Spleen (tissue), 11 donors: ENCODE measurements at regions not wholly inside any gene's neighbourhood (a gene's known extent, or its start where the extent isn't known, plus 50 kb on each side); places are given as distances from the start of the nearest gene placed in this dataset.
"Not testable (repeated sequence)": the region's sequence is repeated elsewhere in the genome, so short reads cannot be mapped to it uniquely, and the experiment has no call there.

Experiments
- DNase-seq: peaks from one replicate; pipeline ENCODE4 v3.0.0-alpha.2; 2020
- H3K27ac ChIP-seq, 8 donors: fragments of 200-600 bp; sonication (generic) in 7 of 8; 1 replicate in 4 of 8; 2 replicates in 4 of 8; pipeline versions ENCODE4 v1.5.0 to v1.8.0; 2016 to 2021; ENCODE audit warnings: inconsistent platforms in 4 of 8, mild to moderate bottlenecking in 4 of 8, moderate library complexity in 1 of 8
- H3K27me3 ChIP-seq, 7 donors: fragments of 200-600 bp; sonication (generic) in 6 of 7; replicated peaks in 1 of 7; 1 replicate in 4 of 7; 2 replicates in 3 of 7; pipeline versions ENCODE4 v1.5.0 to v1.8.0; 2016 to 2021; ENCODE audit warnings: inconsistent platforms in 3 of 7, mild to moderate bottlenecking in 1 of 7
- H3K36me3 ChIP-seq, 6 donors: fragments of 200-600 bp; sonication (generic) in 5 of 6; 1 replicate in 4 of 6; 2 replicates in 2 of 6; pipeline versions ENCODE4 v1.5.0 to v1.8.0; 2016 to 2021; ENCODE audit warnings: inconsistent platforms in 2 of 6
- H3K4me1 ChIP-seq, 6 donors: fragments of 200-600 bp; sonication (generic) in 5 of 6; 1 replicate in 3 of 6; 2 replicates in 3 of 6; pipeline versions ENCODE4 v1.5.0 to v1.8.0; 2016 to 2021; ENCODE audit warnings: inconsistent platforms in 3 of 6
- H3K4me3 ChIP-seq, 8 donors: fragments of 200-600 bp; sonication (generic) in 7 of 8; 1 replicate in 4 of 8; 2 replicates in 4 of 8; pipeline versions ENCODE4 v1.5.0 to v1.8.0; 2016 to 2021; ENCODE audit warnings: inconsistent platforms in 4 of 8, mild to moderate bottlenecking in 4 of 8, moderate library complexity in 2 of 8
- H3K9me3 ChIP-seq, 8 donors: fragments of 200-600 bp; sonication (generic) in 7 of 8; 1 replicate in 4 of 8; 2 replicates in 4 of 8; pipeline versions ENCODE4 v1.5.0 to v1.8.0; 2016 to 2021; ENCODE audit warnings: inconsistent platforms in 4 of 8
- WGBS, 5 donors: extraction: QIAGEN DNeasy Blood & Tissue Kit in 3 of 5; methylation state at CpG; one replicate each; pipeline versions ENCODE4 v1.1.5 to v1.1.7; 2013 to 2018; 5-methylcytosine and 5-hydroxymethylcytosine counted together
- intact Hi-C: fragments of 100-400 bp; cut with DNase I; formaldehyde crosslinking; loops from one replicate; pipeline ENCODE4 v1.15.0; 2023; ENCODE audit warnings: low total_unique reads
- donor health status: healthy with polysubstance abuse.
- donor health status: DM: no; HTN: no; CAD: no; lungs with moderate emphysema.
- donor health status: DM: no; HTN: no; CAD: no.
- donor health status: Bipolar disorder and iron deficiency.
- donor health status: healthy.
- donor health status: DM: no; HTN: no; CAD: no.
- donor health status: DM: yes; HTN: yes; CAD: no.

GRCh38 chr16:88151859-88152843 is 200.9 kb downstream of the BANP start:
- intact Hi-C loops, H3K4me1 ChIP-seq, H3K9me3 ChIP-seq, H3K27ac ChIP-seq, H3K27me3 ChIP-seq, H3K4me3 ChIP-seq, H3K36me3 ChIP-seq: not testable (repeated sequence)
- 78 to 92% (median 87%) methylated on average over 18 to 27 of the region's 27 CpGs for WGBS, 5 donors
- peak; percentile 45 for DNase-seq

DNA sequence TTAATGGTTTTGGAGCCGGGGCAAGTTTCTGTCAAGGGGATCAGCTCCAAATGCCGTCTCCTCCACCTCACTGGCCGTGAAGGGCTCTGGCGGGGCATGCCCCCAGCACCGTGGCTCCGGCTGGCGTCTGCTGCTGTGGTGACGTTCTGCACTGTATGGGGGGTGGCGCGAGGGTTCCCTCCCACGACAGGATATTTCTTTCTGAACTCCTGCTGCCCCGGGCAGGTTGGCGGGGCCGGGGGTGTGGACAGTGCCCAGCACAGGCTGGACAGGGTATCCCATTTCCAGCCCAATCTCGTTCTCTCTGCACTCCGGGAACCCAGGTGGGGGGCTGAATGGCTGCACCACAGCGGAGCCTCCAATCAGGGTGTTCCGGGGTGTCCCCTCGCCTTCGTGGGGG is 201.6 kb downstream of the BANP start:
- H3K27ac ChIP-seq, H3K27me3 ChIP-seq, intact Hi-C loops, H3K4me1 ChIP-seq, H3K4me3 ChIP-seq, H3K9me3 ChIP-seq, H3K36me3 ChIP-seq: not testable (repeated sequence)
- WGBS, 5 donors: 68 to 86% (median 83%) methylated on average over 8 to 20 of the region's 20 CpGs
- peak; percentile 70 for DNase-seq

DNA sequence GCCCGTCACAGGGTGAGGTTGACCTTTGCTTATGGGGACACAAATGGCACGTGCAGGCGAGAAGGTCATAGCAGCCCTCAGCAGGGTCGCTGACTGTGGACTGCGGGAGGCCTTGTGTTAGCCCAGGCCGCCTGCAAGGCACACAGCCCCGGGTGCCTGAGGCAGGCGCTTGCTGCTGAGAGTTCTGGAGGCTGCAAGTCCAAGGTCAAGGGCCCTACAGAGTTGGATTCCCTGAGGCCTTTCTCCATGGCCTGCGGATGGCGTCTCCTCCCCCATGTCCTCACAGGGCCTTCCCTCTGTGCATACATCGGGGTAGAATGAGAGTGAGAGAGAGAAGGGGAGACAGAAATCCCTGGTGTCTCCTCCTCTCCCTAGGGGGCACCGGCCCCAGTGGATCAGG is 202.3 kb downstream of the BANP start:
- H3K27me3 ChIP-seq, H3K4me3 ChIP-seq, H3K4me1 ChIP-seq, H3K27ac ChIP-seq, intact Hi-C loops, H3K36me3 ChIP-seq, H3K9me3 ChIP-seq: not testable (repeated sequence)
- WGBS, 5 donors: 88 to 94% (median 92%) methylated on average over 5 to 12 of the region's 12 CpGs
- peak; percentile 50 for DNase-seq

- H3K36me3 ChIP-seq, H3K4me1 ChIP-seq, intact Hi-C loops, H3K27me3 ChIP-seq, H3K4me3 ChIP-seq, H3K9me3 ChIP-seq, H3K27ac ChIP-seq: not testable (repeated sequence)
- 70 to 91% (median 85%) methylated on average over 4 to 8 of the region's 8 CpGs for WGBS, 5 donors
- peak; percentile 18 for DNase-seq
Observed at GRCh38 chr16:88154886-88155285, 203.7 kb downstream of the BANP start.

DNA sequence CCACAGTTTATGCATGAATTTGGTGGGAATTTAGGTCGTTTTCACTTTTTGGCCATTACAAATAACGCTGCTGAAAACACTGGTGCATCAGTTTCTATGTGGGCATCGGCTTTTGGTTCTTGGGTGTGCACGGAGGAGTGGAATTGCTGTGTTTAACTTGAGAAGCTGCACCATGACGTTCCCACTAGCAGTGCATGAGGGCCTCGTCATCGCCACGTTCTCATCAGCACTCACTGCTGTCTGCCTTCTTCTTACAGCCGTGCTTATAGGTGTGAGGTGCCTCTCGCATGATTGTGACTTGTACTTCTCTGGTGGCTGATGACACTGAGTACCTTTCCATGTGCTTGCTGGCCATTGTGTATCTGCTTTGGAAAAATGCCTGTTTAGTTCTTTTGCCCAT is 204.4 kb downstream of the BANP start:
- H3K9me3 ChIP-seq, H3K27ac ChIP-seq, intact Hi-C loops, H3K4me1 ChIP-seq, H3K4me3 ChIP-seq, H3K36me3 ChIP-seq, H3K27me3 ChIP-seq: not testable (repeated sequence)
- 84 to 93% (median 87%) methylated on average over 10 of the region's 10 CpGs for whole genome bisulfite sequencing, 5 donors
- DNase-seq: peak; percentile 29

DNA sequence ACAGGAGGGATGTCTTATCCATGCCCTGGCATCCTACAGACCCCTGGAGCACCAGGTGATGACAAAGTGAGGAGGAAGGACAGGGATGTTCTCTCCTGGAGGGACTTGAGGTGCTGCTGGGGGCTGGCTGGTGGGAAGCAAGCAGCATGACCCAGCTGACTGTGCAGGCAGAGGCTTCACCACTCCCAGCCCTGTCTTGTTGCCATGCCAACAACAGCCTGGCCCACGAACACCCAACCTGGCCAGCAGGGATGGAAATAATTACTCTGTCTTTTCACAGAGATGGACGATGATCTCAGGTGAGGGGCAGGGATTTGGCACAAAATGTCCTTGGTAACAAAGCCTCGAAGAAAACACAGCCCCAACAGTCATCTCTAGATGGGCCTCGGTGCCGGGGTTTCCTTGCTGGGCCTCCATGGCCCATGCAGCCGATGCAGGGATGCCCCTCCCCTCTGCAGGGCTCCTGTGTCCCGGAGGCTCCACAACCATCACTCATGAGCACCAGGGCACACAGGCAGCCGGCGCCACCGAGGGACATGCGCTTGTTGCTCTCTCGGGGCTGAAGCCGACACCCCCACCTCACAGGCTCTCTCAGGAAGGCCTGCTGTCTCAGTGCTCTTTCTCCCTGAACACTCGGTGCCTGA is 205.5 kb downstream of the BANP start:
- H3K4me3 ChIP-seq, H3K4me1 ChIP-seq, H3K27ac ChIP-seq, H3K36me3 ChIP-seq, H3K27me3 ChIP-seq, H3K9me3 ChIP-seq, intact Hi-C loops: not testable (repeated sequence)
- peak; percentile 34 for DNase-seq
- 76 to 91% (median 86%) methylated on average over 6 to 10 of the region's 14 CpGs; no CpG with 5 or more reads in 1 of the 5 donors for WGBS, 5 donors

DNA sequence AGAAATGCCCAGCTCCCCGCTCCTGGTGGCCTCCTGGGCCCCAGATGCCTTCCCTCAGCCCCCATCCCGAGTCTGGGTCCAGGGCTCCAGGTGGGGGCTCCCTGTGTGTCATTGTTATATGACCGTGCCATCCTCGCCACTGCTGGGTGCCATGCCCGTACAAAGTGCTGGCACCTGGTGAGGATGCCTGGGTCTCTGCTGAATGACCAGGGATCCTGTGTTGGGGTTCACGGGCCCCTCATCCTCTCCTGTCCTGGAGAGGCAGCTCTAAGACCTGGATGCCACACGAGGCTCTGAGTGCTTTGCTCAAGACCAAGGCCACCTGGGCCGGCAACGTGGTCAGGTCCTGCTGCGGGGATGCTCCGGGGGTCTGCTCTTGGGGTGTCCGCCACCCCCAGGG is 206.5 kb downstream of the BANP start:
- H3K27me3 ChIP-seq, H3K36me3 ChIP-seq, H3K27ac ChIP-seq, H3K9me3 ChIP-seq, intact Hi-C loops, H3K4me1 ChIP-seq, H3K4me3 ChIP-seq: not testable (repeated sequence)
- DNase-seq: peak; percentile 34
- WGBS, 5 donors: 74 to 88% (median 78%) methylated on average over 5 to 12 of the region's 12 CpGs

- DNase-seq: peak; percentile 32
- WGBS, 5 donors: 69 to 80% (median 70%) methylated on average over 11 to 20 of the region's 20 CpGs
- H3K27me3 ChIP-seq, H3K9me3 ChIP-seq, H3K4me3 ChIP-seq, H3K27ac ChIP-seq, H3K4me1 ChIP-seq, H3K36me3 ChIP-seq, intact Hi-C loops: not testable (repeated sequence)
Observed at GRCh38 chr16:88158256-88159045, 207.2 kb downstream of the BANP start.

DNA sequence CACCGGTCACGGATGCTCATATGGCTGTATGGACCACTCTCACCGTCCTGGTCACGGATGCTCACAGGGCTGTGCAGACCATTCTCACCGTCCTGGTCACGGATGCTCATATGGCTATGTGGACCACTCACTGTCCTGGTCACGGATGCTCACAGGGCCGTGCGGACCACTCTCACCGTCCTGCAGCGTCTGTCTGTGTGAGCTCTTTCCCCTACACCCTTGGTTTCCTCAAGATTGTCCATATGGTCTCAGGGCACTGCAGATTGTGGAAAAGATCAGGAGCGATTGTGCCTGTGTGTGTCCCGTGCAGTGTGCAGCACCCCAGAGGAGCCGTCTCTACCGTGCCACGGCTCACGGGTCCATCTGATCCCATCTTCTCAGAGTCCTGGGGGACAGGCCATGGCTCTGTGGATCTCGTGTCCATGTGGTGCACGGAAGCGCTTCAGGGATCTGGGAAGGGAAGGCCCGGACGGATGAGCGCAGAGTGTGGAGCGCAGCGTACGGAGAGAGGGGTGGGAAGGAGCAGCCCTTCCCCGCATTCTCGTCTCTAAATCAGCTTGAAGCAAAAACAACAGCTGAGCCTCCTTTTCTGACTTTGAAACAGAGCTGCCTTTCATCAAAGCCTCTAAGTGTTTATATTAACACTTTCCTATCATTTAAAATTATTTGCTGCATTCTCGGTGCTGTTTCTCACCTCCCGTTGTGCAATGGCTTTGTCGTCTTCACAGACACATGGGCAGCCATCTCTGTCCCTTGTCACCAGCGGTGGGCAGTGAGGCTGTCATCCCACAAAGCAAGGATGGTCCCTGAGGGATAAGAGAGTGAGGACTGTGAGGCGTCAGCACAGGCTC is 208.0 kb downstream of the BANP start:
- intact Hi-C loops: not testable (repeated sequence)

DNA sequence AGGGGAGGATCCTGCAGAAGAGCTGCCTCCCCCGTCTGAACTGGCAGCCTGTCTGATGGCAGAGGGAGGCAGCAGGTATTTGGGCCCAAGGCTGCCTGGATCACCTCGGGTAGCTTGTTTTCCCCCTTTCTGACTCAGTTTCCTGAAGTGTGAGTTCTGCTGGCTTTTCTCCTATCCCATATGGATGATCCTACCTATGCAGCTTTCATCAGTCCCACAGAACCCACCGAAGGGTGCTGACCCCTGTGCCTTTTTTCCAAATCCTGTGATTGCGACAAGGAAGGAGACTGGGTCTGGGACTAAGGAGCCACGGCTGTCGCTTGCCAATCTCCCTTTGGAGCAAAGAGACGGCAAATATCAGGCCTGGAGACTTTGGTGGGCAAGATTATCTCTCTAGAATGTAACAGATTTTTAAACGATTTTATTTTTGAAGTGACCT is 208.7 kb downstream of the BANP start:
- peak; percentile 25 for DNase-seq

More for the DNA sequence above, 208.0 kb downstream of the BANP start:
- not testable (repeated sequence) for H3K4me3 ChIP-seq, H3K36me3 ChIP-seq, H3K27me3 ChIP-seq, H3K27ac ChIP-seq, H3K9me3 ChIP-seq, H3K4me1 ChIP-seq
- DNase-seq: peak; percentile 42
- WGBS, 5 donors: 86 to 89% (median 88%) methylated on average over 20 to 31 of the region's 33 CpGs

More for the DNA sequence above, 208.7 kb downstream of the BANP start:
- H3K27ac ChIP-seq, intact Hi-C loops, H3K36me3 ChIP-seq, H3K4me3 ChIP-seq, H3K27me3 ChIP-seq, H3K9me3 ChIP-seq, H3K4me1 ChIP-seq: not testable (repeated sequence)
- 72 to 91% (median 90%) methylated on average over 8 of the region's 8 CpGs for WGBS, 5 donors
